DMS53 (cell line): ENCODE measurements at regions not wholly inside any gene's neighbourhood (a gene's known extent, or its start where the extent isn't known, plus 50 kb on each side); places are given as distances from the start of the nearest gene placed in this dataset.

Experiments used
- DNase-seq: peaks from one replicate; lab custom pipeline; 2025; lab: John Stamatoyannopoulos, UW

DNA sequence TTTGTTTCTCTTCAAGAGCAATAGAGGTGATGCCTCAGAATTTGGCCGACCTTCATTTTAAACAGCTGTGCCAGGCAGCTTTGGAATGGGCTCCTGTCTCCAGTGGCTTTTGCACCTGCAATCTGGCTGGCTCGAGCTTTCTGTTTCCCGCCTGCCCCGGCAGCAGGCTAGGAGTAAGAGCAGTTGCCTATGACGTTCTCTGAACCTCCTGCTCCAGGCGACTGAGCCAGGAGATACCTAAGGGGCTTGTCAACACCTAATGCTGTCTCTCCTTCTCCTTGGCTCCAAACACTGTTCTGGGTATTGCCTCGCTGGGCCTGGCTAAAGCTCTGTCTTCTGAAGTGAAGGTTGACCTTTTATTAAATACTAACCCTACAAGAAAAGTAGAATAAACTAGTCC, 229.9 kb downstream of the LRRN1 start:
- DNase-seq: no peak

DNA sequence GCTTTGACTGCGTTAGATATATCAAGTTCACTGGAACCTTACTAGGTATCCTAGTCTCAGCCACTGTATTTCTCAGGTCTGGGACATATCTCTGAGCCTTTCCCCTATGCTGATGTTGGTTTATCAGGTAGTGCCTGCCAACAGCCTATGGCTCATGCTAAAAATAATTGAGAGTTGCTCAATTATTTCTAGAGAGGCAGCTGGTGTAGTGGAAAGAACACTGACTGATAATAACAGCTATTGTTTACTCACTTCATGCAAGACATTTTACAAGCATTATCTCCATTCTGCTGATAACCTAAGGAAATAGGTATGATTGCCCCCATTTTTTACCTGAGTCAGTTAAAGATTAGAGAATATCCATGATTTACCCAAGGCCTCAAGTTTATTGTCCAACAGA, 231.4 kb downstream of the LRRN1 start:
- DNase-seq: no peak

GRCh38 chr3:4033296-4033695, 234.1 kb downstream of the LRRN1 start:
- no peak for DNase-seq

GRCh38 chr3:4036046-4036445, 236.8 kb downstream of the LRRN1 start:
- DNase-seq: no peak

DNA sequence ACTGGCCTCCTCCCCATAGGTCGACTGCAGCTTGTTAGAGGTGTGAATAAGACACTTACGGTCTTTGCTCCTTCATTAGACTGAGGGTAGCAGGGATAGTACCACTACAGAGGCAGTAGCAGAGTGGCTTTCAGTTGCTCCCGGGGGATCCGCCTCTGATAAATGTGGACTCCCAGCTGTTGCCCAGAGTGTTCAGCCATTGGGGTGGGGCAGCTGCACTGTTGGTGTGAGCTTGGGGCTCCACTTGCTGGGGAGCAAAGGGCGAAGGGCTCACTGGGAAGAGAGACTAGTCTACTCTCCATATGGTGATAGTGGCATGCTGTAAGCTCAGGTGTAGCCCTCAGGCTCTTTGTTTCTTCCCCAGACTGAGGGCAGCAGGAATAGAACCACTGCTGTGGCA, 239.1 kb downstream of the LRRN1 start:
- no peak for DNase-seq

DNA sequence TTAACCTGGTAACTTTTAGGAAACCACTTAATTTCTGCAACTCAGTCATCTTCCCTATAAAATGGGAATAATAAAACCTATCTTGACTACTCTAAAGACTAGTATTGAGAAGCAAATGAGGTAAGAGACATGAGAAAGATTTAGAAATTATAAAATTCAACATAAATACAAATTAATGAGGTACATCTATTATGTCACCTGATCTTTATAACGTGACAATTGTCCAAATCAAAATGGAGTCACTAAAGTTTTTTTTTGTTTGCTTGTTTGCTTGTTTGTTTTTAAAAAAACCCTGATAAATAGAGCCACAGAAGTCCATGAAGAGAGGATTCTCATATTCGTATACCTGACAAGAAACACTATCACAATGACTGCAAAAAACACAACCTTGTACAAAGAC, 242.8 kb downstream of the LRRN1 start:
- no peak for DNase-seq

DNA sequence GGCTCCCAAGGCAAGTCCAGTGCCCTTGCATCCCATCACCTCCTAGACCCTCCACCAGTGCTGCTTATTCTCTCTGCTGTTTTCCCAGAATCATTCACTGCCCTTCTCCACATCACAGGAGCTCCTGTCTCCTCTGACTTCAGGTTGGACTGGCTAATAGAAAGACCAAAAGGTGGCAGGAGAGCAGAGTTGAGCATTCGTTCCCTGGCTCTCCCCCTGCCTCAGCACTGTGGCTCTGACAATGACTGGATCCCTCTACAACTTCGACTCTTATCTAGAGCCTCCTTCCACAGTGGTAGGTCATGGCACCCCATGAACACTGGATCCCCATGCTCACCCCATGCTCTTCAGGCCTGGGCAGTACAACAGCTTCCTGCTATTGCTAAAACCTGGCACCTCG, 243.6 kb downstream of the LRRN1 start:
- DNase-seq: no peak

DNA sequence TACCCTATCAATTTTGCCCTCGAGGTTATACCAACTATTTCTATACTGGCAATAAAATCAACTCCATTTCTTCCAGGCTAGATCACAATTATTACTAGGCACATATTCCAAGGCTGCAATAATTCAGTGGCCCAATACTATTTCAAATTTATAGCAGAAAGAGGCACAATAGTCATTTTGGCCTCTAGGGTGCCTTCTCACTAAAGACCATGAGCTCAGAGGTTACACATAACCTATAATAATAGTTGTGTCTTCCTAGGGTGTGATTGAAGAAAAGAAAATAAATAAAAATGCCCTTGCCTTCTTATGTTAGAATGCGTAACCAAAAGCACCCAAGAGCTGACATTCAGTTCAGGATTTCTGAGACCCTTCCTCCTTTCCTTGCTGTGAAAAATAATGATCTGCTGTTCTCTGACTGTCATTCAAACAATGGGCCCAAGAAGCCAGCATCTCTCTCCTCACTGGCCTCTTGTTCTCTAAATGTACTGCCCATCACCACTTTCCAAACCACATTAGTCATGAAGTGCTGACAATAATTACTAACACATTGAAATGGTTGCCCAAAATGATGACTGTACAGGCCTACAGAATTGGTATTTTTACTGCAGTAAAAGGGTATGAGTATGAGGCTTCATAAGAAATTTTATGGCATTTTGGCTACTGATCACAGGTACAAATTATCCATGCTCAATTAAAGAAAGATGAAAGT, 244.8 kb downstream of the LRRN1 start:
- no peak for DNase-seq

GRCh38 chr3:4044619-4045018, 245.4 kb downstream of the LRRN1 start:
- DNase-seq: no peak

DNA sequence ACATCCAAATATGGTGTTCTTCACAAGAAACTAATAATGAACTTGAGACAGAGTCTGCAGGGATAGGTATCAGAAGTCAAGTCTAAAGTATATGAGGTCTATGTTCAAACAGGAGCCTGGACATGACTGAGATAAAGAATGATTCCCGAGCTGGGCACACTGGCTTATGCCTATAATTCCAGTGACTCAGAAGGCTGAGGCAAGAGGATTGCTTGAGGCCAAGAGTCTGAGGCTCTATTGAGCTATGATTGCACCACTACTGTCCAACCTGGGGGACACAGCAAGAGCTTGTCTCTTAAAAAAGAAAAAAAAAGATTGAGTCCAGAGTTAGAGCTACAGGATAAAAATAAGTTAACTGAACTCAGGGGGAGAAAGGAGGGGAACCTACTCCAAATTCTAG, 246.5 kb downstream of the LRRN1 start:
- DNase-seq: no peak

- DNase-seq: no peak
These were observed 248.1 kb downstream of the LRRN1 start for GRCh38 chr3:4047366-4047765.

- no peak for DNase-seq
These were observed 250.5 kb upstream of the SETMAR start for GRCh38 chr3:4052706-4053105.

DNA sequence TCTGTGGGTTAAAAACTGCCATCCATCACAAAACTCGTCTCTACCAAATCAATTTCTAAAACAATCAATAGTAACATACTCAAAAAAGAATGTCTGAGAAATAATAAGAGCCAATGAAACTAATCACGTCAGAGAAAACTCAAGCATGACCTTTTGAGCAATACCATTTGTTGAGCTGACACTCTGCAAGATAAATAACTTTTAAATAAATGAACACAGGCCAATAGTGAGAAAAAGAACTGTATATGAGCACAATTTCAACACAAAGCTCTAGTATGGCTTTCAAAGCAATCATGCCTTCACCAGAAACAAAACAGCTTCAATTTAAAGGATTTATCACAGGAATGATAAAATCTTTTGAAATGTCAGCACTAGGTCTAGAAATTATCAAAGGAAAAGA, 249.2 kb upstream of the SETMAR start:
- no peak for DNase-seq

GRCh38 chr3:4060064-4060463, 243.1 kb upstream of the SETMAR start:
- no peak for DNase-seq

DNA sequence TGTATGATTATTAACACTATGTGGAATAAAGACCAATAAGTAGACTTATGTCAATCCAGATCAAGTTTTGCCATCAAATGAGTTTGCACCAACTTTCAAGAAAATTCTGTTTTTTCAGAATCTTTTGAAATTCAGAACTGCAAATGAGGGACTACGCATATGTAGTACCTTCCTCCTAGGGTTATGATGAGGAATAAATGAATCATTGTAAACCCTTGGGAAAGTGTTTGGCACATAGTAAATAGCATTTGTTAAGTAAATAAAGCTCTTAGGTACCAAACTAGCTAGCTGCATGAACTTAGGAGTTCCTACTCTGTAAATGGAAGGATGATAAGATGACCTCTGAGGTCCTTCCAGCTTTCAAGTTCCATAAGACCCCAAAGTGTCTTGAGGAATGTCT, 242.6 kb upstream of the SETMAR start:
- no peak for DNase-seq

DNA sequence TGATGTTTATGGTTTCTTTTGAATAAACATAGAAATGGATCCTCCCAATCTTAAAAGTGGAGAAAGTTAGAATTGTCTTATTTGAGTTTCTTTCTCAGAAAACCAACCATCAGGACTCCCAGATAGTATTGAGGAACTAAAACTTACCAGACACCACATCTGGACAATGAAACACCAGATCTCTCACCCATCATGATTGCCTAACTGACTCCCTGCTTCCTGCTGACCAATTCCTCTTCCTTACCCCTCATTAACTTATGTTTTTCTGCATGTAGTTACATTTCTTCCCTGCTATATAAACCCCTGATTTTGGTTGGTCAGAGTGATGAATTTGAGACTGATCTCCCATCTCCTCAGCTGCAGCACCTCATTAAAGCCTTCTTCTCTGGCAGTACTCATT, 242.0 kb upstream of the SETMAR start:
- DNase-seq: no peak

DNA sequence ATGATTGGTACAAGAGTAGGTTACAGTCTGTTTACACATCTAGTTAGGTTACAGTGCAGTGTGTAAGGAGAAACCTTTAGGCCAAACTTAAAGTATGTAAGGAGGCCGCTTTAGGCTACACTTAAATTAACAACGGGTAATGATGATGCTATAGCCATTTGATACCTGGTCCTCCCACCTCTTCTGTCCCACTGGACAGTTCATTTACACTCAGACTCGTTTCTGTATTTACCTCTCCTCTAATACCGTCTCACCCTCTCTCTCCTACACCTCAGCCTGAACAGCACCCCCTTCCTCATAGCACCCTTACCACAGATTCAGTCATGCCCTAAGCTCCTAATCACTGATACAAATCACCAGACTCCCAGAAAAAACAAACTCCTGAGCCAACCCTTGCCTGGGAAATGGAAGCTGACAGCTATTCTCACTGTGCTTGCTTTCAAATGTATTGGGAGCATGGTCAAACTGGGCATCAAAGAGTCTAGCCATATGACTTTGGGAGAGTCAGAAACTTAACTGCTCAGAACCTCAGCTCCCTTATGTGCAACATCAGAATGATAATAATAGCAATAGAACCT, 241.3 kb upstream of the SETMAR start:
- no peak for DNase-seq

DNA sequence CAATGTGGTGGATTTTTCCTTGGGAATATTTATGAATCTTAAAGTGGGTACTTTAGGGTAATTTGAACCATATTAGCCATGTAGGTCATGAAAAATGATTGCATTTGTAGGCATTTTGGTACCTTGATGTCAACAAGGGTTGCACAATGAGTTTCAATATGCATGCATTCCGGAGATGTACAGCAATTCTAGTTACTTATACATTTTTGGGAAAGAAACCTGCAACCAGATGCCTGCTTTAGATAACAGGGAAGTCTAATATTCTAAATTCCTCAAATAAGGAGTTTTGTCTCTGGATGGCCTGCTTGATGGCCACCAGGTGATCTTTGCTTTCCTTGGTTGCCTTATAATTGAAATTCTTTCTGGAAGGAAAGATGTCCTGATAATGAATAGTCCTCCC, 240.5 kb upstream of the SETMAR start:
- DNase-seq: no peak

GRCh38 chr3:4063916-4064574, 239.1 kb upstream of the SETMAR start:
- no peak for DNase-seq

- no peak for DNase-seq
These were observed 238.1 kb upstream of the SETMAR start for GRCh38 chr3:4065085-4065484.

DNA sequence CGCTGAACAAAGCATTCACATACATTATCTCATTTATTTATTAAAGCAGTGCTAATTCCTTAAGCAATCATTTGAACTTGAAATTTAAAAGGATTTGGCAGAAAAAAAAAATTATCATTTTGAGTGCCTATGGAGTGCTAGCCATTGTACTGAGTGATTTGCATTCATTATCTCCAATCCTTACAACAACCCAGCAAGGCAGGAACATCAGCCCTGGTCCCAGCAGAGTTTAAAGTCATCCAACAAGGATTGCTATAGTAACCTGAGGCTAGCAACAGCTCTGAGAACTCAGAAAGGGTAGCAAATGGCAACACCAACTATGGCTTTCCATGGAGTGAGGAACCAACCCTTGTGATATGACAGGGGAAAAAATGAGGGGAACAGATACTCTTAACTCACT, 237.6 kb upstream of the SETMAR start:
- DNase-seq: no peak

GRCh38 chr3:4067893-4068292, 235.3 kb upstream of the SETMAR start:
- DNase-seq: no peak

DNA sequence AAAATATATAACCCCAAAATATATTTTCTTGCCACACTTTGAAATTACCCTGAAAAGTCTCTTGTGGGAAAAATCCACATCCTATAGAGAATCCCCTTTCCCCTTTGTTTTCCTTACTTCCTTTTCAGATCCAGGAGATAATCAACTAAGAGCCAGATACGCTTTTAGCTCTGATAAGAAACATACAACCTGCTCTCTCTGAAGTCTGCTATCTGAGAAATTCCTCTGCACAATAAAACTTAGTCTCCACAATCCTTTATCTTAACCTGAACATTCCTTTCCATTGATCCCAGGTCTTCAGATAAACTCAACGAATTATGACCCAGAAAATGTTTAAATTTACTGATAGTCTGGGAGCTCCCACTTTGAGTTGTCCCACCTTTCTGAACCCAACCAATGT, 233.4 kb upstream of the SETMAR start:
- DNase-seq: no peak
